SU-DHL-6 (cell line): ENCODE measurements at regions not wholly inside any gene's neighbourhood (a gene's known extent, or its start where the extent isn't known, plus 50 kb on each side); places are given as distances from the start of the nearest gene placed in this dataset.

Experiments
- CTCF ChIP-seq: fragments of 200-600 bp; sonication (generic); IDR thresholded peaks from one replicate; pipeline ENCODE4 v1.5.1; 2017; ENCODE audit warnings: antibody characterized with exemption, mild to moderate bottlenecking, low read length, moderate library complexity; ENCODE audit not compliant: insufficient read depth, poor library complexity, severe bottlenecking
- EZH2phosphoT487 ChIP-seq: fragments of 200-600 bp; sonication (generic), shearing (Covaris generic); conservative IDR thresholded peaks from 2 replicates; pipeline ENCODE4 v1.6.1; 2018; ENCODE audit warnings: mild to moderate bottlenecking, antibody characterized with exemption, low read length, moderate library complexity, mixed read lengths

- TF ChIP-seq CTCF (no peak), EZH2phosphoT487 (no peak)
These were observed 71.2 kb upstream of the FAM20C start for GRCh38 chr7:121002-121785.
